Putamen (tissue), 1 donor: ENCODE measurements at regions not wholly inside any gene's neighbourhood (a gene's known extent, or its start where the extent isn't known, plus 50 kb on each side); places are given as distances from the start of the nearest gene placed in this dataset.
"Not testable (repeated sequence)": the region's sequence is repeated elsewhere in the genome, so short reads cannot be mapped to it uniquely, and the experiment has no call there.

ENCODE experiments used
- DNase-seq: peaks from one replicate; pipeline ENCODE4 v3.0.0-alpha.2; 2016; ENCODE audit warnings: low spot score

DNA sequence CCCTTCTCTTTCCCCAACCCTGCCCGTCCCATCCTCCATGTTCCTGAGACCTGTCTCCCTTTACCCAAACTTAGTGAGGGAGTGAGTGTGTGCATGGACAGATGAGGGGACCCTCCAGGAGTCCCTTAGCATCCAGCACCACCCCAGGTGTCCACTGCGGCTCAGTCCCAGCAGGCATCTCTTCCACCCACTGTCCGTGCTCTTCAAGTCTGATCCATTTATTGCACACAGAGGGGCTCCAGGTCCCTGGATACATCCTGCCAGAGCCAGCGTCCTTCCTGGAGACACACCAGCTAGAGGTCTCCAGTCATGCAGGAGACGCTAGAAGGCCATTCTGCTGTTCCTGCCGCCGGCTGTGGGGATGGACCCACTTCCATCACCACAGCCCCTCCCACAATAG, 239.2 kb downstream of the ADGRD1 start:
- no peak for DNase-seq

DNA sequence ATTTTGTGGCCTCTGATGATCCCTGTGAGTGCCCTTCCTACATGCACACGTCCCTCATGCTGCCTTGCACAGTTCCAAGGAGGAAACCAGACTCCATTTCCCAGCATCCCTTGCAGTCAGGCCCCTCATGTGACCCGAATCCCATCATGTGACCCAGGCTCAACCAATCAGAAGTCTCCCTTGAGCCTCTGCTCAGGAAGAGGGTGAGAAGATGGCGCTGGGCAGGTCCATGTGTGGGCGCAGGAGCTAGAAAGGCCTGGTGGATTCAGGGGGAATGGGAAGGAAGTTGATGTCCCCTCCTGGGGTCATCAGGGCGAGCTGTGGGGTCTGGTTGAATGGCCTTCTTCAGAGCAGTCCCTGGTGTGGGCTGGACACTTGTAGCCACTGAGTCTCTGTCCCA, 240.5 kb downstream of the ADGRD1 start:
- no peak for DNase-seq

DNA sequence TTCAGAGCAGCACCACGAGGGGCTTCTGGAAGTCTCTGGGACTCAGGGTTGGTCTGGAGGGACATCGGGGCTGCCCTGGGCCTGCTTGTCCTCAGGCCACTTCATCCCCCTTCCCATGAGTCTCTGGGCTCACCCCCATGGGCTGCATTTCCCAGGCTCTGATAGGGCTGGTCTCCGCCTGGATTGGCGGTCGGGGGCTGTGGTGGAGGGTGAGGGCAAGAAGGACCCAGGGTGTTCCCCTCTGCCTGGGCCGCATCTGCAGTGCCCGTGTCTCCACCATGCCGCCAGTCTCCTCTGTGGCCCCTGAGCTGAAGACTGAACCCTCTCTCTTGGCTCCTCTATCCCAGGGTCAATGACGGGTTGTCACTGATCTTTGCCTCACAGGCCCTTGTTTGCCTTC, 242.1 kb downstream of the ADGRD1 start:
- DNase-seq, result no peak

DNA sequence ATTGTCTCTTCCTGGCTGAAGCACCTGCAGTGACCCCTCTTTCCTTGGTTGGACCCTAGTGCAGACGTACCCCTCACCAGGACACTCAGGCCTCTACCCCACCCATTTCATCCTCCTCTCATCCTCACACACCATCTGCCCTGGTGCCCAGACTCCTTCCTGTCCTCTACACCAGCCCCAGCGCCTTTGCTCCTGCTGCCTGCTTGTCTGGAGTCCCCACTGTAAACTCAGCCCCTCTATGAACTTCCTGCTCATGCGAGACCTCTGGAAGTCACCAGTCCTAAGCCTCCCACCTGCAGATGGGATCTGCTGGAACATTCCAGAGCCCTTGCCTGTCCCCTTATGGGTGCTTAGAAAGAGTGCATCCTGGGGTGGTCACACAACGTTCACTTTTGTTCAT, 242.5 kb downstream of the ADGRD1 start:
- DNase-seq, result no peak

DNA sequence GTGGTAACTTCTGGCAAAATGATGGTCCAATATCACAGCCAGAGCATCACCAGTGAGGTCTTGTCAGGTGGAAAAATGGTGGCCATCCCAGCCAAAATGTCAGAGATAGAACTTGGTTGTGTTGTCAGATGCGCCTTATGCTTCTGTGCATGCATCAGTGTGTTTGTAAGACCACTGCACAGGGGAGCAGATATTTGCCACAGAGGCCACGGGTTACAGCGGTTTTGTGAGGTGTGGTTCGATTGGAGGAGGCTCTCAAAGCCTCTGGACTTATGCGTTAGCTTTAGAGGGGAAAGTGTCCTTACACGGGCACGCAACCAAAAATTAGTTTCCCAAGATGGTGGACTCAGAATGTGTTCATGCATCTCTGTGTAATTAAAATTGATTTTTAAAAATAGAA, 243.8 kb downstream of the ADGRD1 start:
- DNase-seq, result no peak

DNA sequence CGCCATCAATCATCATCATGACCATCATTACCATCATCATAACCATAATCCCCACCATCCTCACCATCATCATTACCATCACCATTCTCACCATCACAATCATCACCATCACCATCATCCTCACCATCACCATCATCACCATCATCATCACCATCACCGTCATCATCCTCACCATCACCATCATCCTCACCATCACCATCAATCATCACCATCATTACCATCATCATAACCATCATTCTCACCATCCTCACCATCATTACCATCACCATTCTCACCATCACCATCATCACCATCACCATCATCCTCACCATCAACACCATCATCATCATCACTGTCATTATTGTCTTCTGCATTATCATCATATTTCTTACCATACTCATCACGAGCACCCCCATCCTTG, 245.5 kb downstream of the ADGRD1 start:
- no peak for DNase-seq

DNA sequence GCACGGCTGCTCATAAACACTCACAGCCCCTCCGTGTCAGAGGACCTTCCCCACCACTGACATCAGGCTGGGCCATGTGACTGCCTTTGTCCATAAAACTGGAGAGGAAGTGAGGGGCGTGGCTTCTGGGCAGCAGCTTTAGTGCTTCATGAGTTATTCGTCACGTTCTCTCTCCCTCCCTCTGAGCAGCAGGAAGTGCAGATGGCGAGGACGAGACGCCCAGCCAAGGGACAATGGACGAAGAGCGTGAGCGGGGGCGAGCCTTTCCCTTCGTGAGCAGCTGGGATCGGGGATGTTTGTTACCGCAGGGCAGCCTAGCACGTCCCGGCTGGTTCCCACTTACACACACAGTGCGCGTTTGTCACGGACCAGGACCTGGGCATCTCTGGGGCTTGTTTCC, 248.2 kb downstream of the ADGRD1 start:
- DNase-seq, result not testable (repeated sequence)

DNA sequence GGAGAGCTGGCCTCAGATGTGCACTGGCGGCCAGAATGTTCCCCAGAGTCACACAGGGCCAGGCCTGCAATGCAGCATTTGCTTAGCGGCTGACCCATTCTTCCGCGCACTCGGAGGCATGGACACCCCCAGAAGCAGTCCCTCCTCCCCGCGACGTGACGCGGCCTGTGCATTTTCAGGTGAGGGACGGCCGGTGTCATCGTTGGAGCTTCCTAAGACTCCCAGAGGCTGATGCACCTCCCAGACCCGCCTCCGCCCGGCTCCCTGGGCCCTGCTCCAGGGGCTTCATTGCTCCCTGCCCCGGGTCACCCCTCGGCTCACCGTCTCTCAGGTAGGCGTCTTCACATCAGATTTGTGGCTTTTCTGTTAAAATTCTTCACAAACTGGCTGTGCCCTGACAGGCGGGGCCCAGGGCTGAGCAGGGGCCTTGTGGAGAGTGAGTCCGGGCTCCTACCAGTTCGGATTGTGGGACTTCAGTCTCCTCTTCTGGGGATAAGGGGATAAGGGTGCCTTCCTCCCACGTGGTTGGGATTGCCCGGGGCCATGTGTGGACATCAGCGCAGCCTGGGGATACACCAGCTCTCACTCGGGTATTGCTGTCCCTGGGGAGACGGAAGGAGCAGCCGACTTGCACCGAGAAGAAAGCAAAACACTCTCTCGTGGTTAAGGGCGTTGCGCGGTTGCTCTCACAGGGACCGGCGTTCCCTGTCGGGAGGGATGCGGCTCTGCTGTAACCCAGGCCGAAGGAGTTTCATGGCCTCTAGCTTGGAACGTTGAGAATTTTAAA, 249.1 kb downstream of the ADGRD1 start:
- DNase-seq, result no peak

DNA sequence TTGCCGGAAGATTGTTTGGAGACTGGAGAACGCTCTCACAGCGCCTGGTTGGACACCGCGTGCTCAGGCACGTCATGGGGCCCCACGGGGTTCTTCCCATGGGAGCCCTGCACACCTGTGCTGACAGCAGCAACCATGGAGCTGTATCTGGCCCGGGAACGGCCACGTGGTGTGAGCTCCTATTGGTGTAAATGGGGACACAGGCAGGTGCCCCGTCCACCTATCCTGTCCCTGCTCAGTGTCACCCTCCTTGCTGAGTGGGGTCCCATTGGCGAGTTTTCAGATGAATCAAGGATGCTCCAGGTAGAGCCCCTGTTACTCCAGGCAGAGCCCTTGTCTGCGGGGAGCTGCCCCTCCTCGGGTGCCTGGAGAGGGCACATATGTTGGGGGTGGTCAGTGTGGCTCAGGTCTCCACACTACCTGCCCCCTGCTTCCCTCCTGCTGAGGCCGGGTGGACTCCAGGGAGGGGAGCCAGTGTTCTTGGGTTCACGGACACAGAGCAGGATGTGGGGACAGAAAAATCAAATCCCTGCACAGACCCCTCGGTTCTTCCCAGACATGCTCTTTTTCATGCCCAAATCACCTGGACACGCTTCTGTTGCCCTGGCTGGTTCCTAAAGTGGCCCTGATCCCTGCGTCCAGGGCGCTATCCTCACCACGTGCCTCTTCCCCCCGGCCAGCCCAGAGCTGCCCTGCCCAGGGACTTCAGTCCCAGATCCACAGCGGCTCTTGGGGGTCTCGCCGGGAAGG, 250.1 kb downstream of the ADGRD1 start:
- no peak for DNase-seq

DNA sequence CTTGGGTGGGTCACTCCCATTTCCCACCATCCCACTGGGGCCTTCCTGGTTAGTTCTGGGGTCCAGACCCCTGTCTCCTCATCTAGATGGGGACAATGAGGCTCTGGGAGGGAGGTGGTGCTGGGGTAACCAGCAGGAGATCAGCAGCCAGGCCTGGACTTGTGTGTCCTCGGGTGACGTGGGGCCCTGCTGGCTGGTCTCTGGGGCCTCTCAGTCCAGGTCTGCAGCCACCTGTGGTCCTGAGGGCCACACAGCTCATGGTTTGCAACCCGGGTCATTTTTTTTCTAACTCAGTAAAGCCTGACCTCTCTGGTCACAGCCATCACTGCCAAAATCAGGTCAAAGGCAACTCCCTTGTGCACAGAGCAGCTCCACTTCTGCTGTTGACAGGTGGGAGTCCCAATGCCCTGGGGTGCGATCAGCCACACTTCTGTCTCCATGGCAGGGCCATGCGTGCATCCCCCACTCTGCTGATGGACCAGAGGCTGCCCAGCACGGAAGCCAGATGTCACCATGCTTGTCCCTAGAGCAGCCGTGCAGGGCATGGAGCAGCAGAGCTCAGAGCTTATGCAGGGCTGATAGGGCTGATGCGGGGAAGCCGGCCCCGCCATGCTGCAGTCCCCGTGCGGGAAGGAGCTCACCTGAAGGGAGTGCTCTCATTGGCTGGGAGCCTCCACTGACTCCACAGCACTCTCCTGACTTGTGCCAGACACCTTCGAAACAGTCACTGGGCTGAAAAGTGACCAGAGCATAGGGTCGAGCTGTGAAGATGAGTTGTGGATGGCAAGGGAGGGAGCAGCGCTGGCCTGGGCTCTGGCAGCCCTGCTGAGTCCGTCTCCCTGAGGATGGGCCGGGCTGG, 250.9 kb downstream of the ADGRD1 start:
- no peak for DNase-seq

DNA sequence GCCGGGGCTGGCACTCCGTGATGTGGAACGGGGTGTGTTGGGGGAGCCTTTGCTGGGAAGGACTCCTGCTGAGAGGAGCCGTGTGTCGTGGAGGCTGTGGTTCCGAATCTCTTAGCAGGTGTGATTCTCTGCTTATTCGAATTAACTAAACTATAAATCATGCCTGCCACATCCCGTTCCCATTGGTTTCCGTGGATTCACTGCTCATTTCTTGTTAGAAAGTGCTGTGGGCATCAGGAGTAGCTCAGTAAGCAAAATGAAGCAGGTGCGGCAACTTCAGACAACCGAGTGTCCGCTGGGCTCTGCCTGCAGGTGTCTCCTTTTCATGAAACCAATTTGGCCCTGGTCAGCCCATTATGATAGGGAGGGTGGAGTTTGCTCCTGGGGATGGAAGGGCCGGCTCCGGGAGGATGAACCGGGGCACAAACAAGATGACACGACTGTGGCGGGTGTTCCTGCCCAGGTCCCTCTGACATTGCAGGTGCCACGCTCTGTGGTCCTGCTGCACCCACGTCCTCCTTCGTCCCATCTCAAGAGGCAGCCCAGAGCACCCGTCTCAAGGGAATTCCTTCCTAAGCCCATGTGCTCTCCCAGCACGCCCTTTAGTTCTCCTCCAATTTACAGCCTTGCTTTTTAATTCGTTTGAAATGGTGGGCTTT, 251.7 kb downstream of the ADGRD1 start:
- not testable (repeated sequence) for DNase-seq

DNA sequence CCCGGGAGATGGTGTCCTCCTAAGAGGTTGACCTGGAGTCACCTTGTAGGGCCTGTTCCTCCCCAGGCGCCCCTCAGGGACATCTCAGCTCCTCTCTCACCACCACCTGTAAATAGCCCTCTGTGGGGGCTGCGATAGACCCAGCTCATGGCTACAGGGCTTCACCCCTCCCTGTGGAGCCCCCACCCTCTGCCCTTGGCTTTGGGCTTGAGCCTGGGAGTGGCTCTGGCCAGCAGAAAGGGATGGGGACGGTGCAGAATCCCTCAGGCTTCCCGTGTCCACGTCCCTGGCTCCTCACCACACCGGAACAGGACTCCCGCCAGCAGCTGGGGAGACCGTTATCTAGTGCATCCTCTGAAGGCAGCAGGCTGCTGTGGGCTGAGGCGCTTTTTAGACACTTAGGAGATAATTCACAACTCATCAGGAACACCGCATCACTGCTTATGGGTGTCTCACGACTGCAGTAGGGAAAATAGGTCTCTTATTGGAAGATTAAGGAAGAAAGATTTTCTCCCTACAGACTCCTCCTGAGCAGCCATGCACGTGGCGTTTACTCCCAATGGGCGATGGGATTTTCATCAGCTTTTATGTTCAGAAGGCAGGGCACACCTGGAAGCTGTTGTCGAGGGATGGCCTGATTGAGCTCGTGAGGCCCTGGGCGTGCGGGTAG, 253.1 kb downstream of the ADGRD1 start:
- DNase-seq, result not testable (repeated sequence)

DNA sequence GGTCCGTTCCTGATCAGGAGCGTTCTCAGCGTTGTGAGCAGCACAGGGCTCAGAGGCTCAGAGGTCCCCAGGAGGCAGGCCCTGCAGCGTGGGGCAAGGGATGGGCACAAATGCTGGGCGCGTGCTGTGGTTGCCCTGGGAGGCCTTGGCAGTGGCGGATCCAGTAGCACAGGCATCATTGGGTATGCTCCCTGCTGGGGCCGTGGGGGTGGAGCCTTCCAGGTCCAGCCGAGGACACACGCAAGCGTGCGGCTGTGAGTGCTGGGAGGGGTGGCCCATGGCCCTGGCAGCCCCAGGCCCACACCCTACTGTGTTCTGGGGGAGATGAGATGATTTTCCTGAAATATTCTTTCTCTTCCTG, 253.6 kb downstream of the ADGRD1 start:
- not testable (repeated sequence) for DNase-seq

DNA sequence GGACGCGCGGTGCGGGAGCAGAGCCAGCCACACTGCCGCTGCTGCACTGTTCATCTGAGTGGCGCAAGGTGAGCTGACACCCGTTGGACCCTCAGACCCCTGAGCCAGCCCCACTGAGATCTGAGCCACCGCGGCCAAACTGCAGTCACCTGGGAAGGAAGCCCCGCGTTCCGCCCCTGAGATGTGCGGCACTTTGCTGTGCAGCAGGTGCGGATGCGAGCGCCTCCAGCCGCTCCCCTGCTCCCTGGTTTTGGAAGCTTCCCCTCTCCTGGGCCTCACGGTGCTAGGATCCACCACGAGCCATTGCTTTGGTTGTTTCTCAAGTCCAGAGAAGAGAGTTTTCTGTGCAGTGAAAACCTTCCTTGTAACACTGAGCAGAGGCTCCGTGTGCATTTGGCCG, 254.1 kb downstream of the ADGRD1 start:
- not testable (repeated sequence) for DNase-seq

DNA sequence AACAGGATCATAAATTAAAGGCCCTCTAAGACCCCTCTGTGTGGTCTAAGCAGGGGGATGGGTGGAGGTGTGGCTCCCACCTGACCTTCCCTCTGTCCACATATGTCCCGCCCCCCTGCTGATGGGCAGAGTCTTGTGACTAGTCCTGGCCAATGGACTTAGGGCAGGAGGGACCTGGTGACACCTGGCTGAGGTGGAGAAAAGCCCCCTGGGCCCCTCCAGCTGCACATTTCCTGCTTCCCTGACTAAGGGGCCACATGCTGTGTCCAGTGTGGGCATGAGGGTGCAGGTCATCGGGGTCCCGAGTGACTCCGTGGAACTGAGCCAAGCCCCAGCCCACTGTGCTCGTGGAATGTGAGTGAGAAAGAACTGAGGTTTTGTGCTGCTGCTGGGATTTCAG, 254.7 kb downstream of the ADGRD1 start:
- no peak for DNase-seq

DNA sequence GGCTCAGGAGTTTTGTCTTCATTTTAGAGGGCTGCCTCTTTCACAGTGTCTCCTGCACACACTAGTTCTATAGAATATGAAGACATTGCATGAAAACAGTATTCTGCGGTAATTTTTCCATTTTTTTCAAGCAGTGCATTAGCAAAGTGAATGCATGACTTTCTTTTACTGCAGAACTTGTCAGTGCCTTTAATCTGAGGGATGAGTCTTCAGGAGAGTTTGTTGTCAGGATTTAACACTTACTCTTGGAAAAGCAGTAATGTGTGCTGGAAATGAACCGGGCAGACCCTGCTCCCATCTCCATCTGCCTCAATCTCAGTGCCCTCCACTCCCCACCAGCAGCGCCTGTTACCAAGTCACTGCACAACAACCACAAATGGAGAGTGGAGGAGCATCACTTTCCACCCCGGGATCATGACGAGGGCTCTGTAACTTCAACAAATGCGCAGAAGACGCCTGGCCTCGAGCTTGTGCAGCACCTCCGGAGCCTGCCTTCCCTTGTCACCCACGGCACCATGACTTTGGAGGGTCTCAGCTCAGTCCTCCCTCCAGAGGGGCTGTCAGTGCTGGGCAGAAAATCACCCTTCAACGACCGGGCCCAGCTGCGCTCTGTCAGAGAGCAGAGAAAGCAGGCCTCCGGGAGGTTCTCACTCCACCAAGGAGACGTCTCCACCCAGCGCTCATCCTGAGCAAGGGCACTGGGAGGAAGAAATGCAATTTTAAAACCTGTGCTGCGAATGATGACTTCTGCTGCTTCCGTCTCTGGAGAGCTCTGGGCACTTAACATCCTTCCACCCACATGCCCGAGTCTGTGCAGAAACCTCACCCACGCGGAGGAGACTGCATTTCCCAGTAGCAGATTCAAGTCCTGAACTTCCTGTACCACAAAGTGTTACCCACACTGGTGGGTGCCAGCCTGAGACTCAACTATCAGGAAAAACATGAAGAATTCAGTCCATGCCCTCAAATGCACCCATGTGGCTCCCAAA, 255.7 kb downstream of the ADGRD1 start:
- DNase-seq, result peak; percentile 41

DNA sequence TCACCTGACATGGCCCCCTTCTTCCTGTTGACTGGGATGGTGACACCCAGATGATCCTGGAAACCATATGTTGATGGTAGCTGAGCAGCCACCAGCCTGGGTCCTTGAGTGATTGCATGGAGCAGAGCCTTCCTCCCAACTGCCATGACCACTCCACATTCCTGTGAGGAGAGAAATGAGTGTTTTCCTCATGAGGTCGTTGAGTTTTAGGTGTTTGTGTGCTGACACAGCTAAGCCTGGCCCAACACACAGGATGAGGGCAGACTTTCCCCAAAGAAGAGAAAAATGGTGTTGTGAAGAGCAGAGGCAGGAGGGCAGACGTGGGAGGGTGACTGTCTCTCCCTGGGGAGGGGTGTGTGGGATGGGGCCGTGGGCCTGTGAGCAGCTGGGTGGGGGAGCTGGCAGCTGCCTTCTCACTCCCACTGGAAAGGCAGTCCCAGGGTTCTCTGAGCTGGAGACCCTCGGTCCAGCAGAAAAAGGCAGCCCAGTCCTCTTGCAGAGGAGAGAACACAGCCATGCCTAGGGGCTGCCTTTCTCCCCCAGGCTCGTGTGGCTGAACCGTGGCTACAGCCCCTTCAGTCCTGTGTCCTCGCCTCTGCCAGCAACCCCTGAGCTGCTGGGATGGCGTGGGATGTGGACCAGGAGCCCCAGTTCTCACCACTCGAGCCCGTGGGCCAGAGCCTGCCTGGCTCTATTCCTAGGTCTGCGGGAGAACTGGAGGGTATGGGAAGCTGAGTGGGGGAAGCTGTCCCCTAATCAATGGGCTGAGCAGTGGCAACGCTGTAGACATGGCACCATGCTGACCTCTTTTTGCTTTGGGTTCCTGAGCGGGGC, 257.0 kb downstream of the ADGRD1 start:
- DNase-seq, result no peak

DNA sequence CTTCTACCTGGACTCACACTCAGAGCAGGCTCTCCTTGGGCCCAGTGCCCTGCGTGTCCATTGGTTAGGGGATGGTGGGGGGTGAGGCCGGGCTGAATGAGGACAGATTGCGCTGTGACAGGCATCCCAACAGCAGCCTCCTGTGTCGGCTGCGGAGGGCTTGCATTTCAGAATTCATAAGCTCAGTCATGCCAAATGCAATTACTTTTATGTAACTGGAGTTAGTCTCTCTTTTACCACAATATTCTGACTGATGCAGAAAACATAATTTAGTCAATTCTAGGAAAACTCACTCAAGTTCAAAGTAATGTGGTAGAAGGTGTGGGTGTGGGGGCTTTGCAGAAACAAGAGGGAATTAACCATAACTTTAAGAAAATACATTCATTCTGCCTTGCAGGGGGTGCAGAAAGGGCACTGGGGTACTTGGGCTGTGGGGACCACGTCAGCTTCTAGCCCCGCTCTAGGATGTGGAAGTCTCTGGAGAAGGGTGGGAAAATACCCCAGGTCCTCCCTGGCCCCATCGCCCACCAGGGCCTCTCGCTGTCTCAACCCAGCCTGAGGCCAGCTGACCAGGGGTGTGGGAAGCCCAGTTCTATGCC, 257.7 kb downstream of the ADGRD1 start:
- DNase-seq, result no peak

DNA sequence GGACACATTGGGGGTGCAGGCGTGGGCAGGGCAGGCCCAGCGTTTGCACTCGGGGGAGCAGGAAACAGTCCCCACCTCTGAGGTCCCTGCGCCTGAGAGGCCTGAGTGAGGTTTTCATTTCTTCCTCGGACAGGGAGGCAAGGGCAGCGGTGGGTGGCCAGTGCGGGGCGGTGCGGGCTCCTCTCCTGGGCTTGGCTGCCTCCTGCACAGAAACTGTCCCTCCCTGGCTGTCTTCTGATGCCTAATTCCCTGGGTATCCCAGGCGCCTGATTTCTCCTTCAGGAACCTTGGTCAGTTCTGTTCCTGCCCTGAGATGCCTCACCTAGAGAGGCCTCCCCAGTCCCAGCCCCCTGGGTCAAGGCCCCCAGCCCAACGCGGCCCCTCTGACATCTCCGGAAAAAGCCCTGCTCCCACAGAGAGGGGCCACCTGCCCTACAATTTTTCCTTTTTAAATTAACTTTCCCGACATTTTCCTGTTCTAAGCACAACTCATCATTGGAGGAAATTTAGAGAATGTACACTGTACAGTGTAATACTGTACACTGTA, 260.3 kb downstream of the ADGRD1 start:
- no peak for DNase-seq
